GM18505 (cell line): ENCODE measurements at regions not wholly inside any gene's neighbourhood (a gene's known extent, or its start where the extent isn't known, plus 50 kb on each side); places are given as distances from the start of the nearest gene placed in this dataset.
A peak's percentile ranks its signal among the peaks of the same experiment; 100 is the strongest.
"Not testable (repeated sequence)": the region's sequence is repeated elsewhere in the genome, so short reads cannot be mapped to it uniquely, and the experiment has no call there.

Experiments used
- ATAC-seq: cut with Tn5 transposase; IDR thresholded peaks from one replicate; pipeline ENCODE4 v1.9.1; 2021; ENCODE audit not compliant: unreplicated experiment
- POLR2A ChIP-seq: IDR thresholded peaks from 4 replicates; pipeline ENCODE4 v1.6.1; 2011; ENCODE audit warnings: borderline replicate concordance; ENCODE audit not compliant: insufficient read depth, insufficient read length; ENCODE audit errors: extremely low read depth

DNA sequence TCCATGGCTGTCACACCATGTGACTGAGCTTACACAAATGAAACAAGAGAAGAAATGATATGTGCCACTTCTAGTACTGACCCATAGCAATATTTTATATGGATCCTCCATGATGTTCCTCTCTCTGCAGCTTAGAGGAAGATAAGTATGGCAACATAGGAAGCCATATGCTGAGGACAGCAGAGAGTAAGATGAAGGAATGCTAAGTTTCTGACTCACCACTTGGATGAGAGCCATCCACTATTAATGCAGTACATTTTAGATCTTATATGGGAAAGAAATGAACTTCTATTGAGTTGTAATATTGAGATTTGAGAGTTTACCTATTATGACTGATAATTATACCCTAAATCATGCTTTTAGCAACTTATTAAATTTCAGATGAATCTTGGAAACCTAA, 386.9 kb upstream of the MAOA start:
- no peak for ATAC-seq
- TF ChIP-seq POLR2A: no peak

DNA sequence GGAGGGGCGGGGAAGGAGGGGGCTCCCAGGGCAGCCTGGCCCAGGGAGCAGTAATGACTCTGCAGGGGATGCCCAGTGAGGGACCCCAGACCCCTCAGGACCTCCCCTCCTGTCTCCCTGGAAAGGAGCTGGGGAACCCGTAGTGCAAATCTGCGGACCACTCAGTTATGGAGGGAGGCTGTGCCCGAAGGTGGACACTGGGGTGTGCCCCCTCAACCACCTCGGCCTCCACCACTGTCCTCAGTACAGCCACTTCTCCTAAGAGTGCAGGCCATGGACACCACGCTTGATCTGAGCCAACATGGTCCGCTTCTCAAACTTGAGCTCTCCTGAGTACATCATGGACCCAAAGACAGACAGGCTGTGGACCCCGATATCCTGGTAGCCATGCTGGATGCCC, 378.2 kb upstream of the MAOA start:
- no peak for TF ChIP-seq POLR2A
- ATAC-seq: no peak

DNA sequence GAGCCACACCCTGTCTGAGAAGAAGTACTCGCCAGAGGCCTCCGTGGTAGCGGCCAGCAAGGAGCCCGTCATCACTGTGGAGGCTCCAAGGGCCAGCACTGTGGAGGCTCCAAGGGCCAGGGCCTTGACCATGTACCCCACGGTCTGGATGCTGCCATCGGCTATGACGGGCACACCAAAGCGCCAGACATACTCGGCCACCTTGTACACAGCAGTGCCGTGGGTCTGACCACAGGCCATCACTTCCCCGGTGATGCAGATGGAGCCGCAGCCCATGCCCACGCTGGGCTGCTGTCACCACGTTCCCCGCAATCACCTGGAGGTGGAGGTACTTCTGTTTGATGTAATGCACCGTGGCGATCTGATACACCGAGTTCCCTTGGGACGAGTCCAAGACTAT, 377.7 kb upstream of the MAOA start:
- TF ChIP-seq POLR2A: no peak
- no peak for ATAC-seq

DNA sequence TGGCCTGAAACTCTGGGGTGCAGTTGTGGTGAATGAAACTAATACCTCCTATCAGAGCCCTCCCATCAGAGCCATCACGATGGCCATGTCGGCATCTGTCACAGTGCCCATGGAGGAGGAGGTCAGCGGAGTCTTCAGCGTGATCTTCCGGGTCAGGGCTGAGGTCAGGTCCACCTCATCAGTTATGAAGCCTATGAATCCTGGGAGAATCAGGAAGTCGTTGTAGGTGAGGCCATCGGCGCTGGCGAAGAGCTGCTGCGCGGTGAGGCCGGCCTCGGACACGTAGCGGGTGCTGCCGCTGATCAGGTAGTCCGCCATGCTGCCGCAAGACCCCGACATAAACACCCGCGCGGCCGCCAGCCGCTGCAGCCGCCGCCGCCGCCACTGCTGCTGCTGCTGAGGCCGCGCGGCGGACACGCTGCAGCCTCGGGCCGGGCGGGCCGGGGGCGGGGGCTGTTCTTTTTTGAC, 376.7 kb upstream of the MAOA start:
- ATAC-seq: no peak
- TF ChIP-seq POLR2A: no peak

DNA sequence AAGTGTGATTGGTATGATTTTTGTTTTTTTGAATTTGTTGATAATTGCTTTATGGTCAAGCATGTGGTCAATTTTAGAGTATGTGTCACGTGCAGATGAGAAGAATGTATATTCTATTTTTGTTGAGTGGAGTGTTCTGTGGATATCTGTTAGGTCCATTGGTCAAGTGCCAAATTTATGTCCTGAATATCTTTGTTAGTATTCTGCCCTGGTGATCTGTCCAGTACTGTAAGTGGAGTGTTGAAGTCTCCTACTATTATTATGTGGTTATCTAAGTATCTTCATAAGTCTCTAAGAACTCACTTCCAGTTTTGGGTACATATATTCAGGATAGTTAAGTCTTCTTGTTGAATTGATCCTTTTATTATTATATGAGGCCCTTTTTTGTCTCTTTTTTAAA, 372.9 kb upstream of the MAOA start:
- ATAC-seq: no peak
- no peak for TF ChIP-seq POLR2A

DNA sequence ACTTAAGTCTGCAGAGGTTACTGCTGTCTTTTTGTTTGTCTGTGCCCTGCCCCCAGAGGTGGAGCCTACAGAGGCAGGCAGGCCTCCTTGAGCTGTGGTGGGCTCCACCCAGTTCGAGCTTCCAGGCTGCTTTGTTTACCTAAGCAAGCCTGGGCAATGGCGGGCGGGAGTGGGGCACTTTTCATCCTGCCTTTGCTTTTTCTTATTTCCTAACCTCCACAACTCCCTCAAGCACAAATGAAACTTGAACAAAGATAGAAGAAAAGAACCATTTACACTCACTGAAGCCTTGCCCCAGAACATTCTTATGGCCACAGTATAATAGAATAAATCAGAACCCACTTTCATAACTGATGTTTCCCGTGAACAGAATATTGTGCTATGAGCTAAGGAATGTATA, 344.5 kb upstream of the MAOA start:
- not testable (repeated sequence) for ATAC-seq

DNA sequence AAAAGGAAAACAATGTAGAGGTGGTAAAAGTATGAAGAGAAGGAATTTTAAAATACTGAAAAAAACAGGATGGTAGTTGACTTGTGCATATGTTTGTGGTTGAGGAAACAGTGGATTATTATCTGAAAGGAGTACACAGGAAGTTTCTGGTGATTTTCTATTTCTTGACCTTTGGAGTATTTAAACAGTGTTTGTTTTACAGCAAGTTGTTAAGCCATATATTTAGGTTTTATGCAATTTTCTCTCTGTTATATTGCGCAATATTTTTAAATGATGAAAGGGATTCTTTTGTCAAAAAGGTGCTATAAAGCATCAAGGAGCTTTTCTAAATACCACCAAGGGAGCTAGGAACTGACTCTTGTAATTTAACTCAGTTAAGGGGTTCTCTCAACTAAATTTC, 343.1 kb upstream of the MAOA start:
- ATAC-seq: no peak
- TF ChIP-seq POLR2A: no peak

DNA sequence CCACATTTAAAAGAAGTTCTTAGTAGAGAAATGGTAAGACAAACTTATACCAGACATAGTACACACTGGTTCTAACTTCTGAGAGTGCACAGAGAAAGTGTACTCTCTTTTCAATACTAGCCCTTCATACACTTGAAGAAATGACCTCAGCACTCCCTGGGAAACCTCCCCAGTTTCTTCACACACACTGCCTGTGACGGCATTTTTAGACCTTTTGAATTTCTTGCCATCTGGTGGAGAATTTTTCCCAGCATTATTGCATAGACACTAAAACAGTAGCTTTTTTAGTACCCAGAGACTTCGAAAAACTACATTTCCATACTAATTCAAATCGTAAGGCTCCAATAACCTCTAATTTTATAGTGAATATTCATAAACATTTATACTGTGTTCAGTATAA, 341.6 kb upstream of the MAOA start:
- no peak for ATAC-seq
- no peak for TF ChIP-seq POLR2A

GRCh38 chrX:43315622-43316021, 340.5 kb upstream of the MAOA start:
- TF ChIP-seq POLR2A: no peak
- no peak for ATAC-seq

DNA sequence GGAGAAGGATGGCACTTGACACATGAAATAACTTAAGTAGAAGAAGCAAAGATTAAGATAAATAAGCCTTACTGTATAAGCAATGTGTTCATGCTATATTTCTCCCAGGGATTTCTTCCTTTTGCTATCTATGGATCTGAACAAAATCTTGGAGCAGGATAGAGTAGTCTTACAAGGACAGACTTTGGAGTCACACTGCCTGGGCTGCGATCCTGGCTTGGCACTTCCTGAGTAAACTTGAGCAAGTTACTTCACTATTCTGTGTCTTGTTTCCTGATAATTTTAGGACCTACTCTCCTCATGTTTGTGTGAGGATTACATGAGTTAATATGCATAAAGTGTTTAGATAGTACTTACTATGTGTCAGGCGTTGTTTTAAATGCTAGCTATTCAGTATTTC, 340.0 kb upstream of the MAOA start:
- no peak for ATAC-seq
- TF ChIP-seq POLR2A: no peak

DNA sequence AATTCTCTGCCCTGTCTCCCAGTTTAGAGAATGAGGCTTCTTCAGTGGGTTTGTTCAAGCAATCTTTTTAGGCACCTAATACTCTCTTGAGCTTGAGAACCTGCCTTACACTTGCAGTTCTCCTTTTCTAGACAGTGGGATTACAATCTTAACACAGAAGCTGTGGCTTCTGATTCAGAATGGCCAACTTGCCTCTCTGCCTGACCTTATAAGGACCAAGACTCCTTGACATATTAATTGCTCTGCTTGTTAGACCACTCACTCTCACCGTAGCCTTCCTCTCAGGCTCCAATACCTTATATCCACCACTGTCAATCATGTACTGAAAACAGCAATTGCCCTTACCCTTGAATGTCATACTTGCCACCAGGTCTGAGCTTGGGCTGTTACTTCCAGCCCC, 338.7 kb upstream of the MAOA start:
- ATAC-seq: no peak
- TF ChIP-seq POLR2A: no peak

DNA sequence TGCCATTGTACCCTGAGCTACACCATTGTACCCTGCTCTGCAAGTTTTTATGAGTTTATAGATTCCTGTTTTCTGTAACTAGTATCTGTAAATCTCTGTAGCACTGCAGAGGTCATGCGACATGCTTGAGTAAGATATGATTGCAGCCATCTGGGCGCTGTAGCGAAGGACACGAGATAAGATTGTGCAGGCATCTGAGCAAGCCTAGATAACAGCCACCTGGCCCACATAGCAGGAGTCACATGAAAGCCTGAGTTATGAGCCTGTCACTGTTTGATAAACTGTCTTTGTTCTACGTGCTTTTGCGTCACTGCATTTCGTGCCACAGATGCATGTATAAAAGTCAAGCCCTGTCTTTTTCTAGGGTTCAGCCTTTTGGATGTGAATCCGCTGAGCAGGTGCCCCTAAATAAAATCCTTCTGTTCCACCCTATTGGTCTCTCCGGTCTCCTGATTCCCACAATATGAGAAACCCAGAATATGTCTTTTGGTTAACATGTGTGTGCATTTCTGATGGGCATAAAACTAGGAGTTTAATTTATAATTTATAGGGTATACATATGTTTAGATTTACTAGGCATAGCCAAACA, 327.6 kb upstream of the MAOA start:
- no peak for TF ChIP-seq POLR2A
- ATAC-seq: no peak

DNA sequence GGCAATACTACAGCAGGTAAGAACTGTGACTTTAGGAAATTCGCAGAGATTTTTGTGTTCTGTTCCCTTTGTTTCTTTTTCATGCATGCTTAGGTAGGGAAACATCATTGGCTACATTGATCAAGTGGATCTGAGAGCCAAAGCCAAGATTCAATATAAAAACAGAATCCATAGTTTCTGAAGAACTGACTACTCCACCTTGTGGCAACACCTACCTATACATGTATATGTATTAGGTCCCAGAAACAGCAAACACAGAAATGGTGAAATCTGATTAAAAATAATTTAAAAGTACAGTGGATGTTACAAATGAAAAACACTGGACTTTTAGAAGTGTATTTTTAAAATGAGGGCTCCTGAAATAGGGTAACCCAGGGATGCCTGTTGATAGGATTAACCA, 322.6 kb upstream of the MAOA start:
- TF ChIP-seq POLR2A: no peak
- no peak for ATAC-seq

DNA sequence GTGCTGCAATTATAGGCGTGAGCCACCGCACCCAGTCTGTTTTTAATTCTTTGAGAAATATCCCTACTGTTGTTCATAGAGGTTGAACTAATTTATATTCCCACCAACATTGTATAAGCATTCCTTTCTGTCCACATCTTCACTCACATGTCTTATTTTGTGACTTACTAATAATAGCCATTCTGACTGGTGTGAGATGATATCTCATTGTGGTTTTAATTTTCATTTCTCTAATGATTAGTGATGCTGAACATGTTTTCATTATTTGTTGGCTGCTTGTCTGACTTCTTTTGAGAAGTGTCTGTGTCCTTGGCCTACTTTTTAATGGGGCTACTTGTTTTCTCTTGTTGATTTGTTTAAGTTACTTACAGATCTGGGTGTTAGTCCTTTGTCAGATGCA, 310.9 kb upstream of the MAOA start:
- TF ChIP-seq POLR2A: no peak
- peak; percentile 47 for ATAC-seq

GRCh38 chrX:43349363-43349762, 306.7 kb upstream of the MAOA start:
- TF ChIP-seq POLR2A: no peak
- ATAC-seq: no peak
